BJ (cell line): ENCODE measurements at regions not wholly inside any gene's neighbourhood (a gene's known extent, or its start where the extent isn't known, plus 50 kb on each side); places are given as distances from the start of the nearest gene placed in this dataset.

ENCODE experiments used
- CTCF ChIA-PET: fragments of 350-600 bp; formaldehyde crosslinking; extraction: SDS; loops from one replicate; lab custom pipeline; 2021; ENCODE audit warnings: antibody characterized with exemption, inconsistent platforms; lab: Yijun Ruan, JAX
- POLR2A ChIA-PET: fragments of 300-600 bp; sonication (Branson Sonifier 250); formaldehyde crosslinking; extraction: SDS; loops from one replicate; lab custom pipeline; 2021; ENCODE audit warnings: antibody characterized with exemption; lab: Charles Lee
- DNase-seq: peaks from one replicate; pipeline ENCODE4 v3.0.0-alpha.2; 2011; ENCODE audit warnings: low read depth
- H3K27me3 ChIP-seq: 2 replicates; pipeline ENCODE4 v1.6.0; 2011; ENCODE audit warnings: low read length; ENCODE audit not compliant: control insufficient read depth, insufficient read depth
- H3K36me3 ChIP-seq: 2 replicates; pipeline ENCODE4 v1.5.1; 2011; ENCODE audit warnings: low read length; ENCODE audit not compliant: control insufficient read depth, insufficient read depth
- H3K4me3 ChIP-seq: 2 replicates; pipeline ENCODE4 v1.5.1; 2011; ENCODE audit warnings: low read depth, mild to moderate bottlenecking, control low read depth, low read length
- TF ChIP-seq, protein P1 (sequence below): IDR thresholded peaks from 2 replicates; pipeline ENCODE4 v1.5.1; 2011; ENCODE audit warnings: low read depth, mild to moderate bottlenecking, control low read depth, inconsistent platforms, low read length, moderate library complexity; ENCODE audit not compliant: insufficient read depth

DNA sequence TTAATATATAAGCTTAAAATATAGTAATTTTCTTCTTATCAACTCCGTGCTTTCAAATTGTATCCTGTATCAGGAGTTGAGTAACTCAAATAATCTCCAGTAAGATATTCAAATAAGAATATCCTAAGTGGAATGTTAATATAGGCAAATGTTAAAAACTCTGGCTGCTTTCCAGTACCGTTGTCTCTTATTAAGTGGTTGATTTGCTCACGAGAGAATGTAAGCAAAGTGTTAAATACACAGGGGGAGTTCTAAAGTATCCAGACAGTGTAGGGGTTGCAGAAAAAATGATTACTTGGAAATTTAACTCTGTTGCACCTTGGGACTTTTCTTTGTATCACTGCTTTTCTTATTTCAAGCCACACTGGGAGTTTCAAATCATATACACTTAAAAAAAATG lies 478.9 kb upstream of the TBL1XR1 start:
- TF ChIP-seq, protein P1, sequence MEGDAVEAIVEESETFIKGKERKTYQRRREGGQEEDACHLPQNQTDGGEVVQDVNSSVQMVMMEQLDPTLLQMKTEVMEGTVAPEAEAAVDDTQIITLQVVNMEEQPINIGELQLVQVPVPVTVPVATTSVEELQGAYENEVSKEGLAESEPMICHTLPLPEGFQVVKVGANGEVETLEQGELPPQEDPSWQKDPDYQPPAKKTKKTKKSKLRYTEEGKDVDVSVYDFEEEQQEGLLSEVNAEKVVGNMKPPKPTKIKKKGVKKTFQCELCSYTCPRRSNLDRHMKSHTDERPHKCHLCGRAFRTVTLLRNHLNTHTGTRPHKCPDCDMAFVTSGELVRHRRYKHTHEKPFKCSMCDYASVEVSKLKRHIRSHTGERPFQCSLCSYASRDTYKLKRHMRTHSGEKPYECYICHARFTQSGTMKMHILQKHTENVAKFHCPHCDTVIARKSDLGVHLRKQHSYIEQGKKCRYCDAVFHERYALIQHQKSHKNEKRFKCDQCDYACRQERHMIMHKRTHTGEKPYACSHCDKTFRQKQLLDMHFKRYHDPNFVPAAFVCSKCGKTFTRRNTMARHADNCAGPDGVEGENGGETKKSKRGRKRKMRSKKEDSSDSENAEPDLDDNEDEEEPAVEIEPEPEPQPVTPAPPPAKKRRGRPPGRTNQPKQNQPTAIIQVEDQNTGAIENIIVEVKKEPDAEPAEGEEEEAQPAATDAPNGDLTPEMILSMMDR: no peak
- no peak overlapping the region for H3K4me3 ChIP-seq
- CTCF ChIA-PET: no interaction called here
- no peaks in the 10 kb centered on the region for H3K36me3 ChIP-seq
- POLR2A ChIA-PET: no interaction called here
- no peaks in the 10 kb centered on the region for H3K27me3 ChIP-seq
- DNase-seq: no peak

DNA sequence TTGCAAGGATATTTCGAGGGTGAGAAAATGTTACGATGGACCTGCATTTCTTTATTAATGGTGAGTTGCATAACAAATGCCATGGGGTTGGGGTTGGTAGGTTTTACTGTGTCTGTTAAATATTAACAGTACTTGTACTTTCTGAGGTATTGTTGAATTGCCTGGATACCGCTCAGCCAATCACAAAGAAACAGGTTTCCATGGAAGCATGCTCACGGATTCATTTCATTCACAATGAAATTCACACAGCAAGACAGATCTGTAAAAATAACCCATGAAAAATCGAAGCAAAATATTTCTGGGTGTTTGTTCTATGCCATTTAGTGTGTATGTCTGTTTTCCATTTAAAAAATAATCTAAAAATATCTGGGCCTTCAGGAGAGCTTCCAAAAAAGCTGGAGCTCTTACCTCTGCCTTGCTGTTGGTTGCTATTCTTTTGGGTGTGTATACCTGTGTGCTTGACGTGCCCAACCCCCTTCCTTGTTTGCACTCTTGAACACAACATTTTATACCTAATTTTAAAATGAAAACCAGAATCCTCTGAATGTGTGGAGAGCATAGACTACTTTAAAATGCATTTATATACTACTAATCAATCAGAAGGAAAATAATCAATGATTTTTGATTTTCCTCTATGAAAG lies 479.8 kb upstream of the TBL1XR1 start:
- Histone ChIP-seq H3K36me3 (no peaks in the 10 kb centered on the region), H3K4me3 (no peak overlapping the region), H3K27me3 (no peaks in the 10 kb centered on the region)
- DNase-seq: no peak
- POLR2A ChIA-PET: no interaction called here
- CTCF ChIA-PET: no interaction called here
- TF ChIP-seq, protein P1: no peak

DNA sequence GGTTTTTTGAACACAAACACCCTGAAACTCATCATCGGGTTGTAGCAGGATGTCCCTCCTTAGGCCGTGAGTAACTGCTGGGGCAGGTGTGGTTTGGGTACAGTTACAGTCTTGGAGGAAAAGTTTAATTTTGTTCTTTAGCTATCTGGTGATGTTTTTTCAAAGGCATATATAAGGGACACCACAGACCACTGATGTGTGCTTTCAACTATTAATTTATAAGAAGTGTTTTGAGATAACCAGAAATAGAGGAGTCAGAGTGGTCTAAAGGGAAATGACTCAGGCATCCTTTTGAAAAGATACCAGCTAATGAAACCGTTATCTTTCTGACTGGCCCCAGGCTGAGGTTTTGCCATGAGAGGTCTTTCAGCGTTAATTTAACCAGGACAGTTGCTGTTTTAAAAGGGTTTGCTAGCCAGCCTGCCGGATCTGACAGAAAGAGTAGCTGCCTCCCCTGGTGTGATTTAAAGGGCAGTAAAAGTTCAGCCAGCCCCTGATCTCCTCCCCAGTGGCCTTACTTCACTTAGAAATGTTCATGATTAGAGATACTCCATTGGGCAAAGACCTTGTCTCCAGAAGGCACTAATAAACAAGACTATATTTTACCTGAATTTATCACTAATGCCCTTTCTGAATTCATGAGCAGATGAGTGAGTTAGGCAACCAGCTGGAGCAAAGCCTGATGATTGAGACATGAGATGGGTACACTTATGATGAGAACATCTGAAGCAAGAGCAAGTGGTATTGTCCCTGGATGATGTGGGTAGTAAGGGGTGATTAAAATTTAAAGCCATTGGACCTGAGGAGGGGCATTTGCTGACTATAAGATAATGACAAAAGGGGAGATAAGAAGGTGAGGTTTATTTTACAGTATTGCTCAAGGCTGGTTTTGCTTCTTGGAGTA lies 482.5 kb upstream of the TBL1XR1 start:
- DNase-seq: no peak
- TF ChIP-seq, protein P1: no peak
- Histone ChIP-seq H3K4me3 (no peak overlapping the region), H3K36me3 (no peaks in the 10 kb centered on the region), H3K27me3 (no peaks in the 10 kb centered on the region)
- ChIA-PET CTCF (interaction anchor here (1.1 kb wide), 1 partner anchor 11 kb away, joined by 3 read pairs; no protein-coding TSS in a partner anchor), POLR2A (no interaction called here)

DNA sequence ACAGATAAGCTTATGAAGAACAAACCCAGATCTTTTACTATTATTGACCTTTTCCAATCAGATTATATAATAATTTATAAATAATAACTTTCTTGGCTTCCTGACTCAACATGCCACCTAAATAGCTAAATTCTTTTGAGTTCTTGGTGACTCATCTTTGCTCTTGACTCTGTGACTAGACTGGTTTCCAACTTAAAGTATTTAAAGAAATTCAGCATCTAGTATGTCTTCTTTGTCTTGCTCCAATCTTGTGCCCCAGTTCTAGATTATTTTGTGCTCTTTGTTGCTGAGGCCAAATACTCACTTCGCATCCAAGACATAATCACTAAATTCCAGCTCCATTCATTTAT lies 483.2 kb upstream of the TBL1XR1 start:
- POLR2A ChIA-PET: no interaction called here
- H3K4me3 ChIP-seq: no peak overlapping the region
- no peaks in the 10 kb centered on the region for H3K36me3 ChIP-seq
- CTCF ChIA-PET: interaction anchor here (1.1 kb wide), 1 partner anchor 10 kb away, joined by 3 read pairs; no protein-coding TSS in a partner anchor
- TF ChIP-seq, protein P1: no peak
- DNase-seq: no peak
- H3K27me3 ChIP-seq: no peaks in the 10 kb centered on the region

DNA sequence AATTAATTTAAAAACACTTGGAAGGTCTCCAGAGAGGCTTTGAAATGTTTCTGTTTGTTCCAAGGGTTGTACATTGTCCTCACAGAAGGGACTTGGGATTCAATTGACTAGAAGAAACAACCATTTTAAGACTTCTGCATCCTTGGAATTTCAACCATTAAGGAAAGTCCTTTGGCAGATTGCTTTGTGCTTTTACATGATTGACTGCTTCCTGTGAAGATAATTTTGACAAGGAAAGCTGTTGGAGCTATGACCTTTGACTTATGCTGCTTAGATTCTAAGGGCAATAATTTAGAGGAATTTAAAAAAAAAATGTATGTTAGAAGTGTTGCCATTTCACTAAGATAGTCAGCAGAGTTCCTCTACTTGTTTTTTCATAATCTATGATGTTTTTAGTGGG lies 483.9 kb upstream of the TBL1XR1 start:
- POLR2A ChIA-PET: no interaction called here
- CTCF ChIA-PET: interaction anchor here (1.1 kb wide), 1 partner anchor 9 kb away, joined by 3 read pairs; no protein-coding TSS in a partner anchor
- Histone ChIP-seq H3K36me3 (no peaks in the 10 kb centered on the region), H3K27me3 (no peaks in the 10 kb centered on the region), H3K4me3 (no peak overlapping the region)
- no peak for DNase-seq
- TF ChIP-seq, protein P1: no peak
